Fibroblast of skin of right quadriceps (primary cell): ENCODE measurements at regions not wholly inside any gene's neighbourhood (a gene's known extent, or its start where the extent isn't known, plus 50 kb on each side); places are given as distances from the start of the nearest gene placed in this dataset.
A peak's percentile ranks its signal among the peaks of the same experiment; 100 is the strongest.

ENCODE experiments used
- DNase-seq: peaks from one replicate; pipeline ENCODE4 v3.0.0-alpha.2; 2013

DNA sequence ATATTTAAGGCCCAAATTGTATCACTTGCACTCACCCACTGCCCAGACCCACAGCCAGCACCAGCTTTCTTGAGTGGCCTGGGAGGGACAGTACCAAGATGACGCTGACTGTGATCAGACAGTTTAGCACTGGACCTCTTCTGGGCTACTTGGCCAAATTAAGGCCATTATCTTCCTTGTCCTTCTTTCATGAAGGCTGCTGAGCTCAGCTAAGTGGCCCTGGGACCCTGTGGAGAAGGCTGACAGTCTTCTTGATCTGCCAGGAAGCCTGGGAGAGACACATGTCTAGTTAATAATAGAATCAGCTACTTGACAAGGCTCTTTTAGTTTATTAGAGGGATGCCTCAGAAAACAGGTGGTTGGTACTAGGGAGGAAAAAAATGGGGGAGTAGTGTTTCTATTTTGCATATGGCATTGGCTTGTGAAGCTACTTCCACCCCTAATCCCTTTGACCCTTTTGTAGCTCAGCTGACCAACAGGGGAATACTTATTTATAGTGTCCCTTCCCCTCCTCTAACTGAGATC lies 127.9 kb upstream of the NTM start:
- no peak for DNase-seq

DNA sequence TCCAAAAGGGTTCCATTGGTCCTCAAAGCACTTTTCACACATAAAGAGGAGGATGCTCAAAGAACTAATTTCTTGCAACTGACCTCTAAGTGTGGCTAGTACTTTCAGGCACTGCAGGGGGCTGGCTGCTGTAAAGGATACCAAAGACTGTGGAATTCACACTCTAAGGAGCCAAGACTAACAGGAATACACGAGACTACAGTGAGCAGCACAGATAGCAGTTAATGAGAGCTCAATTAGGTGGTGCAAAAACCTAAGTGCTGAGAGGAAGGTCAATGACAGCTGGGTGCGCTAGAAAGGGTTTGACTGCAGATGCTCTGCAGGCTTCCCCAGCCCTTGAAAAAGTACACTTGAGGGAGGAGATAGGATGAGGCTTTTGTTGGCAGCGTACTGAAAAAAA lies 124.3 kb upstream of the NTM start:
- no peak for DNase-seq

DNA sequence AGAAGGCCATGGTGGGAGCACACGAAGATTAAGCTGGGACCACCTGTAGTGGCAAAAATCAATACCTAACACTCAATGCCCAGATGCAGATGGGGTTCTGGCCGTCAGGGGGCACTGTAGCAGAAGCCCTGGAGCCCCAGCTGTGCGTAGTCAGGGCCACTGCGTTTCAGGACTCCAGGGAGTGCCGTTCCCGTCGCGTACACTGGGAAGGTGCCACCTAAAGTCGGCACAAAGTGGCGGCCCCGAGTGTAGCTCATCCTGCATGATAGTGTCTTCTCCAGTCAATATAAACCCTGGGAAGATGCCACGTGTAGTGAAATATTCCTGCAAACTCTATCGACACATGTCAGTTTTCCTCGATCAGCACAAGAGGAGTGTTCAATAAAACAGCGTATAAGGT lies 123.8 kb upstream of the NTM start:
- peak; percentile 7 for DNase-seq

DNA sequence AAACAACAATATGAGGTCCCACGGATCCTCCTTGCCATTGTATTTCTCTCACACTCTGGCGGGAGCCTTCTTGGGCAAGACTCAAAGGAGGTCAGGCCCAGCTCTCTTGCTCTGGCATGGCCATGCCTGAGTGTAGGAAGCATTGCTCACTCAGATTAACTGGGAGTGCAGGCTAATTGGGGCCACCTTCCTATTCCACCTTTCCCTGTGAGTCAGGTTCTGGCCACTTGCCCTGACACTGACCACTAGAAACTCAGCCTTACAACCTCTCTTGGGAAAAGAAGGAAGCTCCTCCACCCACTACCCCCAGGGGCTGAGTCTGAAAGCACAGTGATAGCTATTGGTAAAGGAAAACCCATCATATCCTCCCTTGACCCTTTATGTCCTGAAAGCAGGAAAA lies 121.8 kb upstream of the NTM start:
- DNase-seq, result peak; percentile 20

DNA sequence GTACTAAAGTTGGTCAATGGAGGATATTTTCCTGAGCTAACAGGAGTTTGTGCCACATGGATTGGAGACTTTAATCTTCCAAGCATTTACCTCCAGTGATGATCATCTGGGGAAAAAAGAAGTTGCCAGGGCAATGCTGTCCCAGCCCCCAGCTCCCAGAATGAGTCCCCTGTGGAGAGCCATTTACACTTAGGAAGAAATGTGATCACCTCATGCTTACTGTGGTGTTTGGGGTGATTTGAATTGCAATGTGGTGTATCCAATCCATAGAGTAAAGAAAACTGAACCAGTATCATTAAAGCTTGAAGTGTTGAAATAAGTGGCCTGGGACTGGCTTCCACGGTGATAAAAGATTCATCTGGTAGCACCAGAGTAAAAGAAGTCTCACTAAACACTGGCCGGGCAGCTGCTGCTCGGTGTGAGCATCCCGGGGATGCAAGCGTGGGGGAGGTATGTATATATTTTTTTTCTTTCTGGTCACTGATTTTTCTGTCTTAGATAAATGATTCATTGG lies 117.2 kb upstream of the NTM start:
- DNase-seq, result no peak

- peak; percentile 39 for DNase-seq
Observed at GRCh38 chr11:131253656-131254151, 116.7 kb upstream of the NTM start.

DNA sequence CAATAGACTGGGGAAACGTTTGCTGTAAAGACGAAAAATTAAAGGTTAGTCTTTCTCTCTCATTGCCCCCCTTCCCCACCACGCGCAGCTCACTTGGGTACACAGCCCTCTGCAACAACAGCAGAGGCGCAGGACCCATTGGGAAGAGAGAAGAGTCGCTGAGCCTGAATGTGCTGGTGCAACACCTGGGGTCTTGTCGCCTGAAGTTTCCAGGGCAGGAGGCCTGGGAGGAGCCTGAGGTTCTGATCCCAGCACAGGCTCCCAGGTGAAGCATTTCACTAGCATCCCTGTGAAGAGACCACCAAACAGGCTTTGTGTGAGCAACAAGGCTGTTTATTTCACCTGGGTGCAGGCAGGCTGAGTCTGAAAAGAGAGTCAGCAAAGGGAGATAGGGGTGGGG lies 116.2 kb upstream of the NTM start:
- no peak for DNase-seq

- no peak for DNase-seq
Observed at GRCh38 chr11:131274233-131274632, 96.2 kb upstream of the NTM start.

GRCh38 chr11:131275580-131275979 lies 94.8 kb upstream of the NTM start:
- no peak for DNase-seq

GRCh38 chr11:131278472-131278871 lies 91.9 kb upstream of the NTM start:
- DNase-seq, result no peak

- DNase-seq, result peak; percentile 58
Observed at GRCh38 chr11:131279654-131280384, 90.6 kb upstream of the NTM start.

- no peak for DNase-seq
Observed at GRCh38 chr11:131281316-131281715, 89.1 kb upstream of the NTM start.

- no peak for DNase-seq
Observed at GRCh38 chr11:131284041-131284440, 86.4 kb upstream of the NTM start.

DNA sequence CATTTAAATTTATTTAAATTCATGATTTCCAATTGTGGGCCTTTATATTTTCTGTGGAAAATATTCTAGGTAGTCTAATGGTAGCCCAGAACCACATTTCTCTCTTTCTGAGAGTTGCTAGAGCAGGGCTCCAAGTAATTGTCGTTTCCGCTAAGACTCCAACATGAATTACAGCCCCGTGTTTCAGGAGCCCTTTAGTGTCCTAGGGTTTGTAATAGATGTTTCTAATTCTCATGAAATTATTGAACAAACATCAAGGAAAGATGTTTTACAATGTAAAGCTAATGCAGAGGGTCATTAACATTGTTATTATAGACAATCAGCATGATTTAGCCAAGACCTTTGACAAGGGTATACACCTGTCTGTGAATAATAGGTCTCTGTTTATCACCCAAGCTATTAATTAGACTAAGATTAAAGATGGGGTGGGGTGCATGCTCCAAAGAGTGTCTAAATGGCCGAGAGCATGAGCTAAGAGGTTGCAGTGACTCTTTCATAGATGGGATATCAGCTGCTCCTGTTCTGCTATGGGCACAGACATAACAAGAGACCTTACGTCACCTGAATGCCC lies 81.8 kb upstream of the NTM start:
- no peak for DNase-seq

DNA sequence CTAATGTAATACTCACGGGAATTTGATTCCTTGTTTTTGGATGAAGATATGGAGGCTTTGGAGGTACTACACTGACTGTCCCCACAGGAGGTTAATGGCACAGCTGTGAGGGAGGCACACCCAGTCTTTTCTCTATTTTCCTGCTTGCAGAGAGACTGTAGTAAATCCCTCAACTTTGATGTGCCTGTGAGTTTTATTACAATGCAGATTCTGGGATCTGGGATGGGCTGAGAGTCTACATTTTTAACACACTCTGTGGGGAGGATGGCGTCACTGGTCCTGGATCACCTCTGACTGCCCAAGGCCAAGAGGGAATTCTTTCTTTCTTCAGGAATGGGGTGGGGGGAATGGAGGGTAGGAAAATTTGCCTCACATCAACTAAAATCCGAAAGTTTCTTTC lies 80.2 kb upstream of the NTM start:
- DNase-seq, result no peak

- DNase-seq, result no peak
Observed at GRCh38 chr11:131295986-131296385, 74.4 kb upstream of the NTM start.

DNA sequence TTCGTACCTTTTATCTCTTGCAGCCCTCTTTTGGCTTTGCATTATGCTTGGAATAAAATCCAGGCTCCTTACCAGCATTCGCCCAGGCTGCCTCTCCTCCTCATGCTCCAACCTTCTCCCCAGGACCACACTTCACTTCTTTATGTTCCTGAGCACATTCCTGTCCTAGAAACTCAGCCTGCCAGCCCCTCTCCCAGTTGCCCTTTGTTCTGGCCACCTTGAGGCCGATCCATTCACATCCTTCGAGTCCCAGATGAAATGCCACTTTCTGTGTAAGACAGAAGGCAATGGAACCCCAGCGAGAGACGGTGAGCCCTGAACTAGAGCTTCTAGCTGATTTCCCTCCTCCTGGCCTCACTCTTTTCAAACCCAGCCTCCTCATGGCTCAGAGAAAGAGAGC lies 73.0 kb upstream of the NTM start:
- DNase-seq, result no peak

DNA sequence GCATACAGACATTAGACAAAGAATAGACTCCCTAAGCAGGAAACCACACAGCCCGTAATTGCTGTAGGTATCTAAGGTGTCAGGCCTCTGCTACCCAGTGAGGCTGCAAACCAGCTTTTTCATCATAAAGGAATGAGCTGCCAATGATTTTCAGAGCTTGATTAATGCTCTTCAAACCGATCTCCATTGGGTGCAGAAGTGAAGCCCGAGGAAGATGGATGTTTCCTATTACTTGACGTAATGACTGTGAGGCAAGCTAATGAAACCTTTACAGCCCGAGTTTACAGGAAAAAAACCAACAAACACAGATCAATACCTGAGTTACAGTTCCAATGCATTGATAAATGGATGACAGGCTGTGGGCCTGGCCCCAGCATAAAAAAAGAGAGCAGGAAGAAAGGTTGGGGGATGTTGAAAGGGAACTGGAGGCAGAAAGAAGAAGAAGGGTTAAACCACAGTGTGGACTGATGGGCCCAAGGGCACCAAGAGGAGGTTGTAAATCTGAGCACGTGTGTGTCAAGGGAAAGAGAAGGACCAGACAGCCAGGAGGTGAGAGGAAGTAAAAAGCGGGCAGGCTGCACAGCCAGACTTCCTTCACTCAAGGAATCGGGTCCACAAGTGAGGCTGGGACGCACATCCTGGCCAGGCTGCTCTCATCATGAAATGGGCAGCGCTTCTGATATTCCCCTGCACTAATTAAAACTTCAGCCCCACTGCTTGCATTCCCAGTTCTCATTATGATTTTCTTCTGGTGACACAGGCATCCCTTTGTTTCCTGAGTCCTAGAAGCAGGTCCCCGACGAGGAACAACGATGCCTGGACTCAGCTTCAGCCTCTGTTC lies 70.6 kb upstream of the NTM start:
- no peak for DNase-seq

- DNase-seq, result peak; percentile 56
Observed at GRCh38 chr11:131300439-131300717, 70.0 kb upstream of the NTM start.

- peak; percentile 29 for DNase-seq
Observed at GRCh38 chr11:131301306-131301705, 69.1 kb upstream of the NTM start.

DNA sequence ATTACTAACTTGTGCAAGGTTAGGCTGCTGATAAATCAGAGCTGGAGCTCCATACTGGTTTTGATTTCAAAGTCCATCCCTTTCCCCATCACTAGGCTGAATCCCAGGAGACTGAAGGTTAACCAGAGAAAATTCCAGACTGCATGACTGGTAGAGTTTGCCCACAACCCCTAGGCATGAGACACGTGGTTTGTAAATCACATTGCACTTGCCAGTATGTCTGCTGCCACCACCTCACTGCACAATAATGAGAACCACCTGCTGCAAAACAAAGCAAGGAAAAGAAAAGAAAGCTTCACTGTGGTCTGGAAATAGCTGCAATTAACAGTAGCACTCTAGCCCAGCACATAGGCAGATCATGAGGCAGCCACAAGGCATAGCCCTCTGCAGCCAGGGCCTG lies 67.6 kb upstream of the NTM start:
- peak; percentile 96 for DNase-seq

GRCh38 chr11:131303611-131304119 lies 66.8 kb upstream of the NTM start:
- DNase-seq, result peak; percentile 62

- DNase-seq, result no peak
Observed at GRCh38 chr11:131305005-131305404, 65.4 kb upstream of the NTM start.
